ENCODE measurements at regions not wholly inside any gene's neighbourhood (a gene's known extent, or its start where the extent isn't known, plus 50 kb on each side); places are given as distances from the start of the nearest gene placed in this dataset.

DNA sequence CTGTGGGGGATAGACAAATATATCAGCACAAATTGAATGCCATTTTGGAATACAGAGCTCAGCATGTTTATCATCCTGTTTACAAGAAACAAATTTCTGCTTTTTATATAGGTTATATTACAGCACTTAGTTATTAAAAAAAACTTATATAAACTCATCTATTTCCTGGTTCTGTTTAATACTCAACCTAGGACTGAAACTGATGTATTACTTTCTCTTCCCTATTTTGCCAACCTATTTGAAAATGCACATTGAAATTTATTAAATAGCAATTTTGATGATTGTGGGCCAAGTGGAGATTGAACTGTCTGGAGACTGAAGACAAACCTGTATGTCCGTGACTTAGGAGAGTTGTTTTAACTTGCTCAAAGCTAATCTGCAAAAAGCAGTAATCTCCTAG is 288.3 kb upstream of the ANO3 start:
- TF ChIP-seq, protein P1, sequence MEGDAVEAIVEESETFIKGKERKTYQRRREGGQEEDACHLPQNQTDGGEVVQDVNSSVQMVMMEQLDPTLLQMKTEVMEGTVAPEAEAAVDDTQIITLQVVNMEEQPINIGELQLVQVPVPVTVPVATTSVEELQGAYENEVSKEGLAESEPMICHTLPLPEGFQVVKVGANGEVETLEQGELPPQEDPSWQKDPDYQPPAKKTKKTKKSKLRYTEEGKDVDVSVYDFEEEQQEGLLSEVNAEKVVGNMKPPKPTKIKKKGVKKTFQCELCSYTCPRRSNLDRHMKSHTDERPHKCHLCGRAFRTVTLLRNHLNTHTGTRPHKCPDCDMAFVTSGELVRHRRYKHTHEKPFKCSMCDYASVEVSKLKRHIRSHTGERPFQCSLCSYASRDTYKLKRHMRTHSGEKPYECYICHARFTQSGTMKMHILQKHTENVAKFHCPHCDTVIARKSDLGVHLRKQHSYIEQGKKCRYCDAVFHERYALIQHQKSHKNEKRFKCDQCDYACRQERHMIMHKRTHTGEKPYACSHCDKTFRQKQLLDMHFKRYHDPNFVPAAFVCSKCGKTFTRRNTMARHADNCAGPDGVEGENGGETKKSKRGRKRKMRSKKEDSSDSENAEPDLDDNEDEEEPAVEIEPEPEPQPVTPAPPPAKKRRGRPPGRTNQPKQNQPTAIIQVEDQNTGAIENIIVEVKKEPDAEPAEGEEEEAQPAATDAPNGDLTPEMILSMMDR (IDR thresholded peaks at IDR 0.05; ENCODE audit: control insufficient read depth, extremely low read depth, insufficient read depth), result no peak
- H3K4me3 ChIP-seq (ENCODE audit: low read depth, low read length), result no peak overlapping the region
- no peak for DNase-seq (ENCODE audit: low read depth)

DNA sequence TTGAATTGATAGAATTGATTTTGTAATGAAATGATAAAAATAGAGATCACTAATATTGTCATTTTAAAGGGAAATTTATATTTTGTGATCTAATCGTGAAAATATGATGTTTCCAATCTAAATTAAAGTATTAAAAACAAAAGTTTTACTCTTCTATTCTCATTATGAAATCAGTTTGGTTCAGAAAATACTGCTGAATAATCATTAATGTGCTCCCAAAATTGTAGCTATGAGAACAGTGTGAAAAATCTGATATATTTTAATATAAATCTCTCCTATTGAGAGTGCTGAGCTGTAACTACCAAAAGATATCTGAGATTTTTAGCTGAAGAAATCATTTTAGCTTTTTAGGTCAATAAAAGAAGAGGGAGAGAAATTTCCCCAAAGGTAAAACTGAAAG is 287.5 kb upstream of the ANO3 start:
- H3K4me3 ChIP-seq (ENCODE audit: low read depth, low read length), result no peak overlapping the region
- TF ChIP-seq, protein P1 (IDR thresholded peaks at IDR 0.05; ENCODE audit: control insufficient read depth, extremely low read depth, insufficient read depth), result no peak
- no peak for DNase-seq (ENCODE audit: low read depth)

DNA sequence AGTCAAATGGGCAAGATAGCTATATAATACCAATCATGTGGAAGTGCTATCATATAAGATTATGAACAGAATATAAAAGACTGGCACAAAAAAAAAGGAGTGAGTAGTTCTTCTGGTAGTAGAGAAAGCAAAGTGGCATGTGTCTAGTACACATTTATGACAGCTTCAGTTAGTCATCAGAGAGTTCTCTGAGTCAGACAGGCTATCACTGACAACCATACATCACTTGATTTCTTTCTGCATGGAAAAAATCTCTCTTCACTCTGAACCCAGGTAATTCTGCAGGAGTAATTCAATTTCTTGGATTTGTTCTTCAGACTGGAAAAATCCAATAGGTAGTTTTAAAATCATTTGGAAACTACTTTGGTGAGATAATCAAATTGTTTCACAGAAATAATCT is 286.8 kb upstream of the ANO3 start:
- H3K4me3 ChIP-seq (ENCODE audit: low read depth, low read length), result no peak overlapping the region
- DNase-seq (ENCODE audit: low read depth), result no peak
- TF ChIP-seq, protein P1 (IDR thresholded peaks at IDR 0.05; ENCODE audit: control insufficient read depth, extremely low read depth, insufficient read depth), result no peak

DNA sequence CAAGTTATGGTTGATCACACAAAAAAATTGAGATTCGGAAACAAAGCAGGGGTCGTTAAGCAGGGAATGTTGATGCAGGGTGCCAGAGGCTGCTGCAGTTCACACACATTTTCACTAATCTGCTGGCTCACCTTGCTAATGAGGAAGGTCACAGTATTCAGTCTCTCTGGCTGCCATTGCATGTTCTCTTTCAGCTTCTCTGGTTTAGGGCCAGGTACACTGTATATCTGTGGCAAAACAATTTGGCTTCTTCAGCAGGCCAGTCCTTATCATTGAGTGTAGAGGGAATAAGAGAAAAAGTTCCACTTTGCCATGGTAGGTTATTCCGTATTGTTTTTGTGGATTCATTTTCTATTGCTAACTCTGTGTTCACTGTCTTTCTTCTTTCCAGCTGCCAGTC is 283.7 kb upstream of the ANO3 start:
- DNase-seq (ENCODE audit: low read depth), result no peak

DNA sequence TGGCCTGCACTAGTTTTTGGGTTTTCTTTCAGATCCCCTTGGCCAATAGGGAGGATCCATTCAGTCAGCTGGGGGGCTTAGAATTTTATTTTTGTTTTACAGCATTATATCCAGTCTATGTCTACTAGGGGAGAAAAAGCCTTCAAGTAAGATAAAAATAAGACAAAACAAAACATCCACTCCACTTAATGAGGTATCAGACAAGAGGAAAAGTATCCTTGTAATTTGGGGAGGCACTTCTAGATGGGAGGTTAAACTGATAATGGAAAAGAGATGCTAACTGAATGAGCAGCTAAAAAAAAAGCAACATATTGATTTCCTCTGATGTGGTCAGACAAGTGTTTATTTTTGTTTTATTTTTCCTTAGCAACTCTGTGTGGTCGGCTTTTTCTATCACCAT is 278.0 kb upstream of the ANO3 start:
- no peak for DNase-seq (ENCODE audit: low read depth)
- no peak overlapping the region for H3K4me3 ChIP-seq (ENCODE audit: low read depth, low read length)
- TF ChIP-seq, protein P1 (IDR thresholded peaks at IDR 0.05; ENCODE audit: control insufficient read depth, extremely low read depth, insufficient read depth), result no peak

More for the DNA sequence above, 283.7 kb upstream of the ANO3 start:
- H3K4me3 ChIP-seq (ENCODE audit: low read depth, low read length), result no peak overlapping the region
- TF ChIP-seq, protein P1 (IDR thresholded peaks at IDR 0.05; ENCODE audit: control insufficient read depth, extremely low read depth, insufficient read depth), result no peak

DNA sequence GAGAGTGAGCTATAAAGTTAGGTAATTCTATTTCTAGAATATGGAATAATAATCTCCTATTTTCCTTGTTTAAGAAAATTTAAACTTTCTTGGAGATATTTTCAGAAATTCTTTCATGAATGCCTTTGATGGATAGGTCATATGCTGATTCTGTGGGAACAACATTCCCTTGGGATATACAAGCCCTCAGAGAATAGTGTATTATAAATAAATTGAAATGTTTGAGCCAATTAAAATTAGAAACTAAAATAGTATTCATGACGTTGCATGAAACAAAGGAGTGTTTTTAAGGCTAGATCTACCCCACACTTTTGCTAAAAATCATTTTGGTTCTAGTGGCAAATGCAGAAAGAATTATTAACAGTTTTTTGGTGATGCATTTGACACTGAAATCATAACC is 269.3 kb upstream of the ANO3 start:
- DNase-seq (ENCODE audit: low read depth), result no peak
- TF ChIP-seq, protein P1 (IDR thresholded peaks at IDR 0.05; ENCODE audit: control insufficient read depth, extremely low read depth, insufficient read depth), result no peak
- H3K4me3 ChIP-seq (ENCODE audit: low read depth, low read length), result no peak overlapping the region

DNA sequence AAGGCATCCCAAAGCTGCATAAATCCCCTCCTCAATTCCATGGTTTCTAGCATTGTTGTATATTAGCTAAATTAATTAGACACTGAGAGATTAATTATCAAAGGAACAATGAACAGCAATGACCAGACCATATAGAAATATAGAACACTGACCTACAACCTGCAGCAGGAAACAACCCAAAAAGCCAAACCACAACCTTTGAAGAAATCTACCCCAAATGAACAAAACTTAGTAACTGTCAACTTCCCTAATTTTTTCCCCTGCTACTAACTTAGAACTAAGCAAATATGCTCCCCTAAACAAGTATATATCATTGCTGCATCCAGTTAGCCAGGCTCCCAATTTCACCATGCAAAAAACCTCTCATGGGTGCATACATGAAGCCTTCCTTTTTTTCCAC is 268.0 kb upstream of the ANO3 start:
- TF ChIP-seq, protein P1 (IDR thresholded peaks at IDR 0.05; ENCODE audit: control insufficient read depth, extremely low read depth, insufficient read depth), result no peak
- no peak for DNase-seq (ENCODE audit: low read depth)
- H3K4me3 ChIP-seq (ENCODE audit: low read depth, low read length), result no peak overlapping the region

All from LNCaP clone FGC (cell line).